Thoracic aorta (tissue), 2 donors: ENCODE measurements at regions not wholly inside any gene's neighbourhood (a gene's known extent, or its start where the extent isn't known, plus 50 kb on each side); places are given as distances from the start of the nearest gene placed in this dataset.

Experiments
- ATAC-seq: fragments of 150-250 bp; one replicate; pipeline ENCODE4 v1.8.0; 2017; ENCODE audit warnings: low read depth; ENCODE audit not compliant: insufficient number of reproducible peaks, low FRiP score
- DNase-seq: peaks from one replicate; pipeline ENCODE4 v3.0.0-alpha.2; 2020; ENCODE audit warnings: low spot score
- H3K27ac ChIP-seq, 2 donors: fragments of 200-600 bp; sonication (generic); 1 replicate in 1 of 2; 2 replicates in 1 of 2; pipeline ENCODE4 v1.5.1; 2016; ENCODE audit warnings: mild to moderate bottlenecking in 2 of 2, moderate library complexity in 2 of 2
- H3K27me3 ChIP-seq: fragments of 200-600 bp; sonication (generic); replicated peaks from 2 replicates; pipeline ENCODE4 v1.6.0; 2016; ENCODE audit warnings: mild to moderate bottlenecking; ENCODE audit not compliant: insufficient read depth
- H3K36me3 ChIP-seq: fragments of 200-600 bp; sonication (generic); one replicate; pipeline ENCODE4 v1.5.1; 2016
- H3K4me1 ChIP-seq, 2 donors: fragments of 200-600 bp; sonication (generic); 1 replicate in 1 of 2; 2 replicates in 1 of 2; pipeline versions ENCODE4 v1.5.1 to v1.6.0; 2016; ENCODE audit warnings: low read depth in 2 of 2, mild to moderate bottlenecking in 1 of 2; ENCODE audit not compliant: control insufficient read depth in 1 of 2
- H3K4me3 ChIP-seq: fragments of 200-600 bp; sonication (generic); 2 replicates; pipeline ENCODE4 v1.5.1; 2016; ENCODE audit warnings: mild to moderate bottlenecking
- H3K9me3 ChIP-seq: fragments of 200-600 bp; sonication (generic); 2 replicates; pipeline ENCODE4 v1.5.1; 2016
- CTCF ChIP-seq: fragments of 200-600 bp; sonication (generic); IDR thresholded peaks from one replicate; pipeline ENCODE4 v1.5.1; 2019; ENCODE audit warnings: antibody characterized with exemption

GRCh38 chr17:5668557-5669138 lies 84.3 kb upstream of the NLRP1 start:
- Histone ChIP-seq H3K27ac (no peak overlapping the region), H3K4me1 (no peaks in the 10 kb centered on the region), H3K4me3 (no peak overlapping the region), H3K27me3 (no peaks in the 10 kb centered on the region), H3K36me3 (no peaks in the 10 kb centered on the region), H3K9me3 (no peaks in the 10 kb centered on the region)
- ATAC-seq, result no peak
- no peak for TF ChIP-seq CTCF
- DNase-seq, result no peak

GRCh38 chr17:5669191-5669590 lies 84.9 kb upstream of the NLRP1 start:
- ATAC-seq, result no peak
- no peak for DNase-seq

GRCh38 chr17:5672141-5672540 lies 87.8 kb upstream of the NLRP1 start:
- ATAC-seq, result no peak
- Histone ChIP-seq H3K4me1 (no peaks in the 10 kb centered on the region), H3K9me3 (no peaks in the 10 kb centered on the region), H3K4me3 (no peak overlapping the region), H3K27me3 (no peaks in the 10 kb centered on the region), H3K36me3 (no peaks in the 10 kb centered on the region), H3K27ac (no peak overlapping the region)
- TF ChIP-seq CTCF, result no peak
- DNase-seq, result no peak

More at GRCh38 chr17:5669191-5669590, 84.9 kb upstream of the NLRP1 start:
- Histone ChIP-seq H3K27ac (no peak overlapping the region), H3K4me3 (no peak overlapping the region), H3K9me3 (no peaks in the 10 kb centered on the region), H3K27me3 (no peaks in the 10 kb centered on the region), H3K4me1 (no peaks in the 10 kb centered on the region), H3K36me3 (no peaks in the 10 kb centered on the region)
- no peak for TF ChIP-seq CTCF

GRCh38 chr17:5672815-5673430 lies 88.6 kb upstream of the NLRP1 start:
- no peaks in the 10 kb centered on the region for H3K4me1 ChIP-seq
- ATAC-seq (no peak), DNase-seq (no peak)
- no peaks in the 10 kb centered on the region for H3K36me3 ChIP-seq
- H3K27ac ChIP-seq, result no peak overlapping the region
- H3K9me3 ChIP-seq, result no peaks in the 10 kb centered on the region
- TF ChIP-seq CTCF, result no peak
- H3K27me3 ChIP-seq, result no peaks in the 10 kb centered on the region
- H3K4me3 ChIP-seq, result no peak overlapping the region

GRCh38 chr17:5675625-5676421 lies 91.5 kb upstream of the NLRP1 start:
- H3K27ac ChIP-seq, result no peak overlapping the region
- ATAC-seq, result no peak

More at GRCh38 chr17:5675625-5676421, 91.5 kb upstream of the NLRP1 start:
- Histone ChIP-seq H3K36me3 (no peaks in the 10 kb centered on the region), H3K27me3 (no peaks in the 10 kb centered on the region), H3K4me1 (no peaks in the 10 kb centered on the region), H3K9me3 (no peaks in the 10 kb centered on the region), H3K4me3 (no peak overlapping the region)
- DNase-seq, result no peak
- TF ChIP-seq CTCF, result no peak
